Gastrocnemius medialis (tissue), 4 donors: ENCODE measurements at regions not wholly inside any gene's neighbourhood (a gene's known extent, or its start where the extent isn't known, plus 50 kb on each side); places are given as distances from the start of the nearest gene placed in this dataset.

ENCODE experiments used
- ATAC-seq, 2 donors: fragments of 150-250 bp; one replicate each; pipeline ENCODE4 v1.9.1; 2016
- DNase-seq, 2 donors: peaks; one replicate each; pipeline ENCODE4 v3.0.0-alpha.2; 2019
- H3K27ac ChIP-seq, 4 donors: fragments of 200-600 bp; sonication (generic); 1 replicate in 1 of 4; 2 replicates in 3 of 4; pipeline ENCODE4 v1.5.1; 2016 to 2018; ENCODE audit warnings: mild to moderate bottlenecking in 2 of 4, moderate library complexity in 1 of 4
- H3K27me3 ChIP-seq, 3 donors: fragments of 200-600 bp; sonication (generic) in 2 of 3; 1 replicate in 1 of 3; 2 replicates in 2 of 3; pipeline versions ENCODE4 v1.5.1 to v1.6.0; 2016 to 2019; ENCODE audit warnings: mild to moderate bottlenecking in 1 of 3, moderate library complexity in 1 of 3
- H3K36me3 ChIP-seq, 2 donors: fragments of 200-600 bp; sonication (generic) in 1 of 2; one replicate each; pipeline ENCODE4 v1.5.1; 2017 to 2018
- H3K4me1 ChIP-seq, 2 donors: fragments of 200-600 bp; sonication (generic) in 1 of 2; one replicate each; pipeline ENCODE4 v1.5.1; 2016 to 2017; ENCODE audit warnings: mild to moderate bottlenecking in 2 of 2
- H3K4me3 ChIP-seq, 4 donors: fragments of 200-600 bp; sonication (generic) in 3 of 4; 1 replicate in 1 of 4; 2 replicates in 3 of 4; pipeline ENCODE4 v1.5.1; 2016 to 2019; ENCODE audit warnings: mild to moderate bottlenecking in 2 of 4
- H3K9me3 ChIP-seq, 3 donors: fragments of 200-600 bp; sonication (generic) in 2 of 3; 1 replicate in 1 of 3; 2 replicates in 2 of 3; pipeline ENCODE4 v1.5.1; 2016 to 2019
- CTCF ChIP-seq, 5 experiments: fragments of 450-650 bp in 3 of 5; fragments of 200-600 bp in 2 of 5; sonication (generic) in 2 of 5; IDR thresholded peaks in 4 of 5; conservative IDR thresholded peaks in 1 of 5; 1 replicate in 4 of 5; 2 replicates in 1 of 5; pipeline ENCODE4 v1.5.1; 2016 to 2019; ENCODE audit warnings: antibody characterized with exemption in 5 of 5, mild to moderate bottlenecking in 3 of 5, moderate library complexity in 3 of 5
- POLR2A ChIP-seq, 2 donors: fragments of 450-650 bp; IDR thresholded peaks; one replicate each; pipeline ENCODE4 v1.6.1; 2017; ENCODE audit warnings: antibody characterized with exemption in 2 of 2, mild to moderate bottlenecking in 2 of 2, moderate library complexity in 2 of 2
- in situ Hi-C, 4 donors: fragments of 200-750 bp; cut with MboI; loops; one replicate each; pipeline versions ENCODE4 v1.15.0 to v1.8.0; 2017; ENCODE audit warnings: low sequenced_read_pairs in 4 of 4
- intact Hi-C: fragments of 100-400 bp; cut with DNase I; formaldehyde crosslinking; loops from one replicate; pipeline ENCODE4 v1.15.1; 2023; ENCODE audit warnings: low total_unique reads

- DNase-seq: no peak
- no peak for TF ChIP-seq POLR2A (IDR thresholded peaks at IDR 0.05)
- TF ChIP-seq CTCF (IDR thresholded peaks at IDR 0.05 in 4 of 5, conservative IDR thresholded peaks at IDR 0.05 in 1 of 5): no peak
Observed at GRCh38 chr2:144925886-144926285, 406.0 kb upstream of the ZEB2 start.

GRCh38 chr2:144924827-144925226, 404.9 kb upstream of the ZEB2 start:
- Histone ChIP-seq H3K27ac (no peak overlapping the region), H3K36me3 (no peaks in the 10 kb centered on the region), H3K4me1 (no peaks in the 10 kb centered on the region), H3K27me3 (no peaks in the 10 kb centered on the region), H3K9me3 (no peaks in the 10 kb centered on the region), H3K4me3 (no peak overlapping the region)
- DNase-seq (no peak), ATAC-seq (no peak)
- intact Hi-C loops (no loop called here), in situ Hi-C loops (no loop called here)
- no peak for TF ChIP-seq POLR2A (IDR thresholded peaks at IDR 0.05)
- no peak for TF ChIP-seq CTCF (IDR thresholded peaks at IDR 0.05 in 4 of 5, conservative IDR thresholded peaks at IDR 0.05 in 1 of 5)

More at GRCh38 chr2:144925886-144926285, 406.0 kb upstream of the ZEB2 start:
- no peaks in the 10 kb centered on the region for H3K9me3 ChIP-seq
- H3K36me3 ChIP-seq: no peaks in the 10 kb centered on the region
- H3K27me3 ChIP-seq: no peaks in the 10 kb centered on the region
- in situ Hi-C loops: no loop called here
- no peak overlapping the region for H3K4me3 ChIP-seq
- no peak overlapping the region for H3K27ac ChIP-seq
- no peaks in the 10 kb centered on the region for H3K4me1 ChIP-seq
- ATAC-seq: no peak
- intact Hi-C loops: no loop called here

- TF ChIP-seq CTCF (IDR thresholded peaks at IDR 0.05 in 4 of 5, conservative IDR thresholded peaks at IDR 0.05 in 1 of 5) (no peak), POLR2A (IDR thresholded peaks at IDR 0.05) (no peak)
- intact Hi-C loops: no loop called here
- H3K36me3 ChIP-seq: no peaks in the 10 kb centered on the region
Observed at GRCh38 chr2:144922519-144922918, 402.6 kb upstream of the ZEB2 start.

GRCh38 chr2:144920755-144921530, 401.0 kb upstream of the ZEB2 start:
- Histone ChIP-seq H3K27me3 (no peaks in the 10 kb centered on the region), H3K9me3 (no peaks in the 10 kb centered on the region), H3K27ac (no peak overlapping the region), H3K36me3 (no peaks in the 10 kb centered on the region), H3K4me3 (no peak overlapping the region), H3K4me1 (no peaks in the 10 kb centered on the region)
- no peak for TF ChIP-seq CTCF (IDR thresholded peaks at IDR 0.05 in 4 of 5, conservative IDR thresholded peaks at IDR 0.05 in 1 of 5)
- DNase-seq: no peak
- intact Hi-C loops: no loop called here
- in situ Hi-C loops: no loop called here
- no peak for ATAC-seq

More at GRCh38 chr2:144922519-144922918, 402.6 kb upstream of the ZEB2 start:
- Histone ChIP-seq H3K4me3 (no peak overlapping the region), H3K9me3 (no peaks in the 10 kb centered on the region), H3K4me1 (no peaks in the 10 kb centered on the region), H3K27ac (no peak overlapping the region), H3K27me3 (no peaks in the 10 kb centered on the region)
- in situ Hi-C loops: no loop called here
- DNase-seq (no peak), ATAC-seq (no peak)
